HG02798 (cell line): ENCODE measurements at regions not wholly inside any gene's neighbourhood (a gene's known extent, or its start where the extent isn't known, plus 50 kb on each side); places are given as distances from the start of the nearest gene placed in this dataset.

Experiments used
- ATAC-seq: cut with Tn5 transposase; IDR thresholded peaks from one replicate; pipeline ENCODE4 v1.9.1; 2021; ENCODE audit warnings: mild to moderate bottlenecking; ENCODE audit not compliant: unreplicated experiment, poor library complexity

DNA sequence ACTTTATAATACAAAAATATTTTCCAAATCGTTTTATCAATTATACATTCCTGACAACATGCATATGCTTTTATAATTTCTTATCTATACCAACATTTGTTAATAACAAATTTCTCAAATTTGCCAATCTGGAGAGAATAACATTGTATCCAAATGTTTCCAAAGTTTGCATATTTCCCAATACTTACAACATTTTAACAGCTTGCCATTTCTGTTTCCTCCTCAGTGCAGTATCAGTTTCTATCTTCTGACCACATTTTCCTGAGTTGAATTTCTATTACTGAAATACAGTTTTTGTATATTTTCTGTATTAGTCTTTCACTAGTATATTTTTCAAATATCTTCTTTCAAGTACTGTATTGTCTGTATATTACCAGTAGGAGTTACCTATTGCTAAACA lies 1594.3 kb downstream of the PLA2G4A start:
- no peak for ATAC-seq

DNA sequence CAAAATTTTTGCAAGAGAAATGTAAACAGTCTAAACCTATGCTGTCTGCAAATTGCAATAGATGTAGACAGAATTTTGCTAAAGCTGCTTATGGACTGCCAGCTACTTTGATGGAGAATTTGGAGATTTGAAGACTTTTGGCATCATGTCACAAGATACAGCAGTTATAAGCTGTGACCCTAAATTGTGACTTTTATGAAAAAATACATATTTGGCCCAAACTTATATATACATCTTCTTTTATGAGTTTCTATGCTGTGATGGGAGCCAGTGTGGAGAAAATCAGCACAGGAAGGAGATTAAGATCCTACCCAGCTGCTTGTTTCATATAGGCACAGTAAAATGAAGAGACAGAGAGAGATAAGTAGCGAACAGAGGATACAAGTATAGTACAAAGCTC lies 1595.4 kb downstream of the PLA2G4A start:
- ATAC-seq: no peak

DNA sequence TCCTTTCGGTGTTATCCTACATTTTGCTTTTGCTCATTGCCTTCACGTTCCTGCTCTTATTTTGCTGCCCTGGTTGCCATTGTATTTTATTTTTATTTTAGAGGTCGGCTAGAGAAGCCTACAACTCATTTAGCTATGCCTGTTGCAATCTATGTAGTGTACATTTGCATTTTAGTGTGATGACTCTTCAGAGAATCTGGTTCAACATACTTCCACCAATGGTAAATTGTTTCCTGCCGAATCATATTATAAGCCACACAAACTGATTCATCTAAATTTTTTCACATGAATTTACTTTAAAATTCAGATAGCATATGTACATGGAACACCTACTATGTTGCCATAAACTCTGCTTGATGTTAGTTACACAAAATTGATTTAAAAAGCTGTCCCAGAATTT lies 1596.9 kb downstream of the PLA2G4A start:
- ATAC-seq: no peak

DNA sequence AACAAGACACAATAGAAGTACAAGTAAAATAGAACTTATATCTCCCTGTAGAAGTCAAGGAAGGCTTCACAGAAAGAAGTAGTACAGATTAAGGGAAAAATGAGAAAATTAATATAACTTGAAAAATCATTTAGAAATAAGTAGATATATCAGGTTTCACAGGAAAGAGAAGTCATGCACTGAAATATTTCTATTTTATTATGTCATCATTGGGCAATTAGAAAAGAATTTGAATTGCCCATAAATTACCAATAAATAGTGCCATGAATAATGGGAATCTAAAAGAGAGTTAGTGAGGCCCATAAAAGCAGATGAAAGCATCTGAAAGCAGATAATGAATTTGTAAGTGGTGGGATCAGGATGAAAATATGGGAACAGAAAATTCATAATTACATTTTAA lies 1597.8 kb downstream of the PLA2G4A start:
- no peak for ATAC-seq

DNA sequence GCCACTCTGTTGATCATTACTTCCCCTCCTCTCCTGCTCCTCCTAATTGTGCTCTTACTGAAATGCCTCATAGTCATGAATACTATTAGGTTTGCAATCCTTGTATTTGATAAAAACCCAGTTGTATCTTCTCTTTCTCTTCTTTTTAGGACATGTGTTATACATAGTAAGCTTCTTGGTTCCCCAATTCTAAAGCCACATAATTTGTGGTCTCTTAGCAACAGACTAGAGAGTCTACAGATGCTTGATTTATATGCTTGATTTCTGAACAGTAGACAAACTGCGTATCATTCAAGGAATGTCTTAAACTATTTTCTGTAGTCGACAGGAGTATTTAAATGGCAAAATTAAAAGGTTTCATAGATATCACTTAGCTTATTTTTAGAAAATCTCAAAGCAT lies 1598.9 kb downstream of the PLA2G4A start:
- ATAC-seq: no peak

DNA sequence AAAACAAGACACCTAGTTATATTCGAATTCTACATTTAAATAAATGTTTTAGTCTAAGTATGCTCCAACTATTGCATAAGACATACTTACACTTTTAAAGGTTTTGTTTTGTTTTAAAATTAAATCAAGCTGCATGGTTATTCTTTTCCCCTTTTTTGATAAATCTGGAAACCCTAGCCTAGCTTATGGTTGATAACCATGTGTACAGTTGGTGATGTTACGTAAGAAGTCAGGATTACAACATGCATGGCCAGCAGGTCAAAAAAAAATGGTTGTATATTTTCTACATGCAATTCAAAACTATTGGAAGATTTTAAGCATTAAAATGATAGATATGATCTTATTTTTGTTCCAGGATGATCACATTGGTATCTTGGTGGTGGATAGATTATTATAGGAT lies 1600.6 kb downstream of the PLA2G4A start:
- no peak for ATAC-seq

DNA sequence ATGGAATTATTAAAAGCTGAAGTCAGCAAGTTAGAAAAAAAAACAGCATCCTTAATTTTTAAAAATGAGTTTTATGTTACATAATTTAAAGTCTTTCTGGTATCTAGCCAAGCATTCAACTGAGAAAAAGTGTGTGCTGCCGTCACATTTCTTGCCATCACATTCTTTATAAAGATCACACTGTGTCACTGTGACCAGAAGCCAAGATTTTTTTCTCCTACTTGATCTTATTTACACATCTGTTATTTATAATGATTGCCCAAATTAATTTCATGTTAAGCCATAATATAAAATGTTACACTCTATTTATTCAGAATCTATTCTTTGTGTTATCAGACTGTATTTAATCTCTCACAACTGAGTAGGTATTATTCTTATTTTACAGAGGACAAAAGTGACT lies 1603.7 kb downstream of the PLA2G4A start:
- no peak for ATAC-seq

DNA sequence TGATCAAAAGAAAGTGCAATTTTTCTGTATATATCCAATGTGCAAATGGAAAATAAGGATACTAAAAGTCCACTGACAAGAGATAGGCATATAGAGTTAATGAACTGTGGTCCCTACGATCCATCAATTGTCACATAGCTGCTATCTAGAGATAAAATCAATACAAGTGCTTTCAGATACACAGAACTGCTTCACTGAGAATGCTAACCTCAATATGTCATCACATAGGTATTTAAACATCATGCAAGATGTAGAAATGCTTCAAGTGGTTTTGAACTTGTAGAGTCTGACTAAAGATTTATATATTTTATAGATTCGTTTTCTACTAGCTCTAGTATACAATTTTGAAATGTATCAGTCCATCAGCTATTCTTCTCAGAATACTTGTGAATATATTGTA lies 1604.7 kb downstream of the PLA2G4A start:
- ATAC-seq: no peak

DNA sequence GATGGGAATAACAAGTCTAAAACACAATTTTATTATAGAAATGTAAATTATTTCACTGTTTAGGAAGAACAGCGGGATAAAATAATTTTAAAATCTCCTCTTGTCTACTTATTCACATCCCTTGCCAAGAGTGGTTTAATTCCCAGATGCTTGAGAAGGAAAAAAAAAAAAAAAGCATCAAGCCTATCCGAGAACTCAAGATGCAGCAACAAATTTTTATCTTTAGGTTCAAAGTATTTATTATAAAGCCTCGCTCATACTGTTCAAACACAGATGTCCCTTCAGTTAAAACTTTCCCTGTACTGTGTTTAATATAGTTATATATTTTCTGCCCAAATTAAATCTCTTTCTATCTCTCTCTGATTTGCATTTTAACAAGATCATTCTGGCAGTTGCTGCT lies 1615.8 kb downstream of the PLA2G4A start:
- ATAC-seq: no peak

DNA sequence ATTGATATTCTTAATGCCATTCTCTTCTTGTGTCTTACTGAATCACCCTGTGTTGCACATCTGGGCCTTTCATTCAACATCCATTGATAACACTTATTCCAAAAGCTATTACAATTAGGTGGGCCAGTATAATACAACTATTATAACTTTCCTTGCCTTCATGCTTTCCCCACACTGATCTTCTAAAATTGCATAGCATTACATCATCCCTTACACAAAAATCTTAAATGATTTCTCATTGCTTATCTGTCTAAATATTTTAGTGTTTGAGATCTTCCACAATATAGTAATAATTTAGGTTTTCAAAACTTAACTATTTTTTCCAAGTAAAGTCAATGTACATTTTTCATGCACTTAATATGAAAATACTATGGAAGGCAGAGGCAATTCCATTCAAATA lies 1634.1 kb downstream of the PLA2G4A start:
- no peak for ATAC-seq

DNA sequence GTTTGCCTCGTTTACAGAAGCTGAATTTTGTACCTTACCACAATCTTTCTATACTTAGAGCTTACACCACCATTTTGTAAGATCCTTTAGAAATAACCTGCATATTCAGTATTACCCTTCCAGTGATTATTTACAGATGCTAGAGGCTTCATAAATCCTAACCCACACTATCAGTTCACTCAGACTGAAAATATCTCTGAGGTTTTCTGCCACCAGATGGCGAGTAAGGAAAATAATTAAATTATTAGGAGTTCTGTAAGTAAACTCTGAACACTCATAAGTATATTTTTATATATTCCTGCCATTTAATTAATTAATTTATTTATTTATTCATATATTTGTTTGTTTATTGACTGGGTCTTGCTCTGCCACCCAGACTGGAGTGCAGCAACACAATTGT lies 1635.2 kb downstream of the PLA2G4A start:
- ATAC-seq: no peak

DNA sequence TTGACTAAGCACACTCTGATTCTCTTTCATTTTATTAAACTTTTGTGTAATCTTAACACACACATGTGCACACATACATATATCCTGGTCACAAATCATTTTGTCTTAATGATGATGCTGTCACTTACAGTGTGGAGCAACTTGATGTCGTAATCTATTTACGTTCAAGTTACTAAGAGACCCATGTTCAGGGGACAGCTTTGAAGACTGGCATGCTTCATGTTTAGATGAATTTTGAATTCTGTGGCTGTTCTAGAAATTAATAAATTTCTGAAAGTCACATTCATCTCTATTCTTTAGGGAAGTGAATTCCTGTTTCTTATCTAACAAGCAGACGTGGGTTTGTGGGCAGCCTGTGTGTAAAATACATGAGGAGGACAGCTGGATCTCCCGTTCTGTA lies 1637.8 kb downstream of the PLA2G4A start:
- ATAC-seq: no peak

DNA sequence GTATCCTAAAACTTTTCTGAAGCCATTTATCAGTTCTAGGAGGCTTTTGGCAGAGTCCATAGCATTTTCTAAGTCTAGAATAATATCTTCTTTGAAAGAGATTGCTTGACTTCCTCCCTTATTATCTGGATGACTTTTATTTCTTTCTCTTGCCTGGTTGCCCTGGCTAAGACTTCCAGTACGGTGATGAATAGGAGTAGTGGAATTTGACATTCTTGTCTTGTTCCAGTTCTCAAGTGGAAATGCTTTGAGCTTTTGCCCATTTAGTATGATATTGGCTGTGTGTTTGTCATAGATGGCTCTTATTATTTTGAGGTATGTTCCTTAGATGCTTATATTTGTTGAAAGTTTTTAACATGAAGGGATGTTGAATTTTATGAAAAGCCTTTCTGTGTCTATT lies 1647.9 kb downstream of the PLA2G4A start:
- ATAC-seq: no peak

DNA sequence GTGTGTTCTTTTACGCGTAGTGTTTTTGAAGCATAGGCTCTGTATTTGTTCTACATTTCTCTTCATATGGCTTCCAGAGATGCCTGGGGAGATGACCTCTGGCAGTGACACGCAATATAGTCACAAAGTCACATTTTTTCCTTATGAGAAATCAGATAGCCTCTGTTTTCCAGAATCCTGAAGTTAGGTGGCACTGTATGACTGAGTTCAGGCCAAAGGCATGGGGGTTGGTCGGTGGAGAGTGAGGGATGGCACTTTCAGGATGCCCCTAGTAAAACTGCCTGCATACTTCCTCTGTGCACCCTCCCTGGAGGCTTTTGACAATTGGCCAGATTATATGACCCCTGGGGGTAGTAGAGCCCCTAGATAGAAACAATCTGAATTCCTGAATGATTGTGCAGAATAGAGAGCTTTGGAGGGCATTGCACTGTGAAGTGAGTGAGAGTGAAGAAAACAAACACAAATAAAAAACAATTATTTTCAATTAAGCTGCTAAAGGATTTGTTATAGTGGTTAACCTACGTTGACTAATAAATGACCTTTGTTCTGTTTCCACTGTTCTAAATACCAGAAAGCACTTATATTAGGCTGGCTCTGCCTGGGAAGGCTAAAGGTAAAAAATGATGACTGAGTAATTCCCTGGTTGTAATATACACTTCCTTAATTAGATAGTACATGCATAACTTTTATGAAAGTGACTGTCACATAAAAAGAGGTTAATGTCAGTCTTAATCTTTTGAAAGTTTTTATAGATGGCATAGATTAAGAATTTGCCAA lies 1660.8 kb downstream of the PLA2G4A start:
- ATAC-seq: no peak

DNA sequence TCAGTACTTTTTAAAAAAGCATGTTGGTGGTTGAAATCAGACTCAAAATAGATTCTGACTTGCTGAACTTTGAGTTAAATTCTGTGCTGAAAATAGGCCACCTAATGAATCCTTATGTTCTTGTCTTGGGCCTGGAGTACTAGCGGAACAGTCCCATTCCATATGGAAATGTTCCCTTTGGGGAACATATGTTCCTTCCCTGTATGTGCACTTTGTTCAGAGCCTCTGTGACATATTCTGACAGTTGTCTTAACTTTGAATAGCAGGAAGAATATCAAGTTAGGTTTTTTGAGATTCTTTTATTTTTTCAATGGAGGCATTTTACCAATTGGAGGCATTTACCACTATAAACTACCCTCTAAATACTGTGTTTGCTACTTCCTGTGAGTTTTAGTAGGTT lies 1667.8 kb downstream of the PLA2G4A start:
- no peak for ATAC-seq

DNA sequence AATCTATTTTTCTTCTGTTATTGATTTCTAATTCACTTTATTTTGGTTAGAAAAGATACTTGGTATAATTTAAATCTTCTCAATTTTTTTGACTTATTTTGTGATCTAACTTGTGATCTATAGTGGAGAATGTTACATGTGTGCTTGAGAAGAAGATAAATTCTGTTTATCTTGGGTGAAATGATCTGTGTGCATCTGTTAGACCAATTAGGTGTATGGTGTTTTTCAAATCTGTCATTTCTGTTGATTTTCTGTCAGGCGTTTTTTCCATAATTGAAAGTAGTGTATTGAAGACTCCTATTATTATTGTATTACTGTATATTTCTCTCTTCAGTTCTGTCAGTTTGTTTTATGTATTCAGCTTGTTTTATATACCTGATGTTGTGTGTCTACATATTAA lies 1668.3 kb downstream of the PLA2G4A start:
- ATAC-seq: no peak

DNA sequence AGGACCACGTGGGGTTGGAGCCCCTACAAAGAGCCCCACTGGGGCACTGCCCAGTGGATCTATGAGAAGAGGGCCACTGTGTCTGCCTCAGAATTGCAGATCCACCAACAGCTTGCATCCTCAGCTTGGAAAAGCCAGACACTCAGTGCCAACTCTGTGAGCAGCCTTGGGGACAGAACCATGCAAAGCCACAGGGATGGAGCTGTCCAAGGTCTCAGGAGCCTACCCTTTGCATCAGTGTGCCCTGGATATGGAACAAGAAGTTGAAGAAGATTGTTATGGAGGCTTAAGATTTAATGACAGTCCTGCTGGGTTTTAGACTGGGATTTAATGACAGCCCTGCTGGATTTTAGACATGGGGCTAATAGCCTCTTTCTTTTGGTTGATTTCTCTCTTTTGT lies 1670.9 kb downstream of the PLA2G4A start:
- ATAC-seq: no peak

DNA sequence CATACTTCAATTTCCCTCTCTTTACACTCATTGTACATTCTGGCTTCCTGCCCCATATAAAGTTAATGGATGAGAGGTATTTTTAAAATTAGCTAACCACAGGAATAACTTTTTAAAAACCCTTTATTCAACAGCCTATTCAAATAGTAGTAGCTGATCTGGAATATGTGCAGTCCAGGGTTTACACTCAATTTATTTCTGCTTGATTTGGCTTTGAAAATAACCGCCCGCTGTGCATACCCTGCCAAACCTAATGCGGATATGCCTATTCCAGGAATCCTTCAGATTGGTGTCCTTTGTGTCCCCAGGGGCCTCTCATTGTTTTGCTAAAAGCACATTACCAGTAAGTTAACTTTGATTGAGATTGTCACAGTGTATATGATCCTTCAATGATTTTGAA lies 1686.2 kb downstream of the PLA2G4A start:
- no peak for ATAC-seq

DNA sequence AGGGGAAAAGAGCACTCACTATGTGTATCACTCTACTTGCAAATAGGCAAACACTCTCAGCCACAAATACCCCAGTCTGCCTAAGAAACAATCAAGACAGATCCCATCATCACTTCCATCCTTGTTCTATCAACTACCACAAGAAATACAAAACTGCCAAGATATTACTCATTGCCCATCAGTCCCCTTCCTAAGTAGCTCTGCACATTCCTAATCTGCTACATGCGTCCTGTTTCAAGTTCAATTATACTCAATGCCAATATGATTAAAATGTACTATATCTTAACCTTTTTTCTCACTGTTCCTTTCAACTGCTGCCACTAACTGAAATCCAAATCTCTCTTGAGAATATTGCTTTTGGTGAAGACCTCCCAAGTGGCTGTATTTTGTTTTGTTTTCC lies 1688.4 kb downstream of the PLA2G4A start:
- ATAC-seq: no peak

DNA sequence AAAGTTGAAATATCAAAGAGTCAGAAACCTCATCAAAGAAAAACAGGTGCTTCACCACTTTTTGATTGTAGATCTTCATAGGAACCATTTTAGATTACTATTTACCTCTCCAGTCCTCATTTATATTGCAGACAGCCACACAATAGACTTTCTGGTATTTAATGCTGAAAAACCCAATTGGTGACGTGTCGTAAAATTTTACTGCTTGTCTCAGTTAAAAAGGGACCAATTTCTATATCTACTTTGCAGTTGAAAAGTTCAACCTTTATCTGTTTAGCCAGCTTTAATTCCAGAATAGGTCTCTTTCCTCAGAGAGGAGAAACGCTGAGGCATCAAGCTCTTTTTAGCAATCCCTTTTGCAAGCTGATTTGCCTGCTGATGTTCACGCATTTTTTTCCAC lies 1722.4 kb downstream of the PLA2G4A start:
- no peak for ATAC-seq

DNA sequence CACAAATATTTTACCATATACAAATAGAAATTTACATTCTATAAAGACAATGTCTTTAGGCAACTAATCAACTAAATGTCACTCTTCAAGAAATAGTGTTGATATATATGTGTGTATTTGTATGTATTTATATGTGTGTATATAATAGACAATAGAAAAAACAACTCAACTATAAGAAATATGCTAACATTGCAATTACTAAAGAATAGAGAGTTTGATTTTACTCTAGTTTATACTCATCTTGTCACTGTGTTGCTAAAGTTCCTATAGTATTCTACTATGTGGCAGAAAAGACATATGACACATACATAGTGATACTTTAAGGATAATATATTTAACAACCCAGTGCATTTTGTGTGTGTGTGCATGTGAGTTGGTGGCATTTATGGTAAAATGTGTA lies 1728.3 kb downstream of the PLA2G4A start:
- no peak for ATAC-seq

DNA sequence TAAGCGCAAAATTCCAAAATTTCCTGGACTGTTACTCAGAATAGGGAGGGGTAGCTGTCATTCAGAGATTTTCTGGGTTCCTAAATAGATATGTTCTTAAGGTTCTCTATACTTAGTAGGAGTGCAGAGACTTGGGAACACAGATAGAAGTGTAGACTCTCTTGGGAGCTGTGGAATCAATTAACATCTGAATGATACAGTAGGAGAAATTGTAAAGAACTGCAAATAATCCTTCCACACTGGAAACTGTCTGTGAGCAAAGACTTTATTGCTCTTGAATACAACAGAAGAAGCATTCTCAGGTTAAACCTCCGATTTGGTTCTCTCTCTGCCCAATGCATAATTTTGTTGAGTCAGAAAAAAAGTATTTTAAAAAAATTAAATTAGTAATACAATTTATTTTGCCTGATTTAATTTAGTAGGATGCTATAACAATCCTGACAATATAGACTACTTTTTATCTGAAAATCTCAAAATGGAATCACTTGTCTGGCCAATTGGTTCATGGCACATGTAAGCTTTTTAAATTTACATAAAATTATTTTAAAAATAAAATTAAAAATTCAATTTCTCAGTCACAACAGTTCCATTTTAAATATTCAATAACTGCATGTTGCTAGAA lies 1754.3 kb downstream of the PLA2G4A start:
- ATAC-seq: no peak
